Colonic mucosa (tissue), 4 donors: ENCODE measurements at regions not wholly inside any gene's neighbourhood (a gene's known extent, or its start where the extent isn't known, plus 50 kb on each side); places are given as distances from the start of the nearest gene placed in this dataset.
A peak's percentile ranks its signal among the peaks of the same experiment; 100 is the strongest.

Experiments
- DNase-seq: peaks from one replicate; pipeline ENCODE4 v3.0.0-alpha.2; 2020
- H3K27ac ChIP-seq: fragments of 200-600 bp; one replicate; pipeline ENCODE4 v1.8.0; 2021
- H3K27me3 ChIP-seq: fragments of 200-600 bp; one replicate; pipeline ENCODE4 v1.8.0; 2021
- H3K36me3 ChIP-seq: fragments of 200-600 bp; one replicate; pipeline ENCODE4 v1.8.0; 2021
- H3K4me1 ChIP-seq: fragments of 200-600 bp; one replicate; pipeline ENCODE4 v1.8.0; 2021; ENCODE audit warnings: mild to moderate bottlenecking
- H3K4me3 ChIP-seq: fragments of 200-600 bp; one replicate; pipeline ENCODE4 v1.8.0; 2021
- H3K9ac ChIP-seq, 2 donors: one replicate each; pipeline ENCODE4 v1.7.0; 2013; ENCODE audit warnings: control low read depth in 2 of 2, low read depth in 2 of 2, low read length in 2 of 2
- H3K9me3 ChIP-seq: fragments of 200-600 bp; one replicate; pipeline ENCODE4 v1.8.0; 2021
- intact Hi-C: fragments of 100-400 bp; cut with DNase I; formaldehyde crosslinking; loops from one replicate; pipeline ENCODE4 v1.14.1; 2022
- TF ChIP-seq, protein P1 (sequence below): fragments of 200-600 bp; IDR thresholded peaks from one replicate; pipeline ENCODE4 v1.8.0; 2022; ENCODE audit warnings: antibody characterized with exemption, mild to moderate bottlenecking
- donor health status: healthy.
- donor health status: DM: no; HTN: no; CAD: no.
- donor health status: DM: no; HTN: no; CAD: no.

DNA sequence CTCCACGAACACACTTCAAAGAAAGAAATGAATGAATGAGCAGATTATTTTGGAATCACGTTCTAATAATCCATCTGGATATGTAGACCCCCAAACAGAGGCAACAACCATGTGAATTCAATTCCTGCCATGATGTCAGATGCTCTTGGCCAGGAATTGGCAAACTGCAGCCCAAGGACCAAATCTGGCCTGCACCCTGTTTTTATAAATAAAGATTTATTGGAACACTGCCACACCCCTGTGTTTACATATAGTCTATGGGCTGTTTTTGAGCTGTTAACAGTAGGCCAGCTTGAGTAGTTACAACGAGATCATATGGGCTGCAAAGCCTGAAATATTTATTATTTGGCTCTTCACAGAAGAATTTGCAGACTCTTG lies 336.0 kb upstream of the ZFHX3 start:
- no peak for DNase-seq
- H3K9me3 ChIP-seq = no peaks in the 10 kb centered on the region
- no peak overlapping the region for H3K27ac ChIP-seq
- no peaks in the 10 kb centered on the region for H3K36me3 ChIP-seq
- intact Hi-C loops = no loop called here
- H3K4me1 ChIP-seq = no peaks in the 10 kb centered on the region
- no peak overlapping the region for H3K9ac ChIP-seq
- no peaks in the 10 kb centered on the region for H3K27me3 ChIP-seq
- H3K4me3 ChIP-seq = no peak overlapping the region
- TF ChIP-seq, protein P1, sequence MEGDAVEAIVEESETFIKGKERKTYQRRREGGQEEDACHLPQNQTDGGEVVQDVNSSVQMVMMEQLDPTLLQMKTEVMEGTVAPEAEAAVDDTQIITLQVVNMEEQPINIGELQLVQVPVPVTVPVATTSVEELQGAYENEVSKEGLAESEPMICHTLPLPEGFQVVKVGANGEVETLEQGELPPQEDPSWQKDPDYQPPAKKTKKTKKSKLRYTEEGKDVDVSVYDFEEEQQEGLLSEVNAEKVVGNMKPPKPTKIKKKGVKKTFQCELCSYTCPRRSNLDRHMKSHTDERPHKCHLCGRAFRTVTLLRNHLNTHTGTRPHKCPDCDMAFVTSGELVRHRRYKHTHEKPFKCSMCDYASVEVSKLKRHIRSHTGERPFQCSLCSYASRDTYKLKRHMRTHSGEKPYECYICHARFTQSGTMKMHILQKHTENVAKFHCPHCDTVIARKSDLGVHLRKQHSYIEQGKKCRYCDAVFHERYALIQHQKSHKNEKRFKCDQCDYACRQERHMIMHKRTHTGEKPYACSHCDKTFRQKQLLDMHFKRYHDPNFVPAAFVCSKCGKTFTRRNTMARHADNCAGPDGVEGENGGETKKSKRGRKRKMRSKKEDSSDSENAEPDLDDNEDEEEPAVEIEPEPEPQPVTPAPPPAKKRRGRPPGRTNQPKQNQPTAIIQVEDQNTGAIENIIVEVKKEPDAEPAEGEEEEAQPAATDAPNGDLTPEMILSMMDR = no peak

DNA sequence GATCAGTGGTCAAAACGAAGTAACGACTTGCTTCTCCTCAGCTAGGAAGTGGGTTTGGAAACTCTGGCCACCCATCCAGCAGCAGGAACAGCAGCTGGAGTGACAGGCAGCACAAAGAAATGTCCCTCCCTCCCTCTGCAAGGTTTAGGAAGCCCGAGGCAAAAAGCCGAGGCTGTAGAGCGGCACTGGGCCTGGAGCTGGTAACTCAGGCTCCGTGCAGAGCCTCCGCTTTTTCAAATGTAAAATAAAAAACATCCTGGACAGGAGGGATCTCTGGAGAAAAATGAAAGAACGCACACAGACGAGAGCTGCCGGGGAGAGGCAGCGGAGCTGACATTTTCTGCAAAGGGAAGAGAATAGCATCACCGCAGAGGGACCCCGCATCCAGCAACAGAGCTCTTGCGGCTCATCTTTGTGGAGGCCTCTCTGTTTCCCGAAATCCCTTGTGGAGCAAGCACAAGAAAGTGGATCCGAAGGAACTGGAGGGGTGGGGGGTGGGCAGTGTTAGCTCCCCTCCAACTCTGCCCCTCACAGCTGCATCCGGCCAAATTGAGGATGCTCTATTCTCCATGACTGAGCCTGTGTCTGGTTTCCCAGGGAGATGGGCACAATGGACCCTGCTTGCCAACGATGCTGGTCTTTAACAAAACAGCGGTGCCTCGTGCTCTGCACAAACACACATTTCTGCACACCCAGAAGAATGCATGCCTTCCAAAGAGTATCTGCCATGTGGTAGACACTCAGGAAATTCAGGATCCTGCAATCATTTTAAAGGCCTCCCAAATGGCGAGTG lies 335.5 kb upstream of the ZFHX3 start:
- no peaks in the 10 kb centered on the region for H3K36me3 ChIP-seq
- H3K27me3 ChIP-seq = no peaks in the 10 kb centered on the region
- intact Hi-C loops = no loop called here
- no peak for DNase-seq
- no peak overlapping the region for H3K9ac ChIP-seq
- no peak overlapping the region for H3K4me3 ChIP-seq
- no peak overlapping the region for H3K27ac ChIP-seq
- no peaks in the 10 kb centered on the region for H3K4me1 ChIP-seq
- TF ChIP-seq, protein P1 = no peak
- no peaks in the 10 kb centered on the region for H3K9me3 ChIP-seq

DNA sequence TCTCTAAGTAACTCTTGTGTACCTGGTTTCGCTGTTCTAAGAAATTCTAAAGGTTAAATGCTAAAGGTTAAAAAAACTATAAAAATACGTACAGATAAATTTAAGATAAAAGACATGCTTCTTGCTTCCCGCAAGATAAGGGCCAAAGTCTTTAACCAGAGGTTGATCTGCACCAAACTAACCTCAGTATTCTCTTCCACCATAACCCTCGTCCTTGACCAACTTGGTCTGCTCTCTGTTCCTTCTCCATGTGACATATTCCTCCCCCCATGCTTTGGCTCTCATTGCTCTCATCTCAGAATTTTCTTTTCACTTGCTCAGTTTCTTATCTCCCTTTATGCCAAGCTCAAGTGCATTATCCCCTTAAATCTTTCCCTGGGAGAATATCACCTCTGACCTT lies 330.5 kb upstream of the ZFHX3 start:
- Histone ChIP-seq H3K4me1 (no peaks in the 10 kb centered on the region), H3K27me3 (no peaks in the 10 kb centered on the region), H3K9ac (no peak overlapping the region), H3K36me3 (no peaks in the 10 kb centered on the region), H3K4me3 (no peak overlapping the region), H3K27ac (no peak overlapping the region), H3K9me3 (no peaks in the 10 kb centered on the region)
- TF ChIP-seq, protein P1 = no peak
- intact Hi-C loops = no loop called here
- DNase-seq = no peak

GRCh38 chr16:73371584-73372319 lies 323.8 kb upstream of the ZFHX3 start:
- Histone ChIP-seq H3K4me3 (no peak overlapping the region), H3K27ac (peak overlapping the region; percentile 29), H3K27me3 (no peaks in the 10 kb centered on the region), H3K9ac (no peak overlapping the region), H3K36me3 (no peaks in the 10 kb centered on the region), H3K4me1 (no peaks in the 10 kb centered on the region), H3K9me3 (no peaks in the 10 kb centered on the region)
- intact Hi-C loops = no loop called here
- TF ChIP-seq, protein P1 = no peak
- peak; percentile 19 for DNase-seq

DNA sequence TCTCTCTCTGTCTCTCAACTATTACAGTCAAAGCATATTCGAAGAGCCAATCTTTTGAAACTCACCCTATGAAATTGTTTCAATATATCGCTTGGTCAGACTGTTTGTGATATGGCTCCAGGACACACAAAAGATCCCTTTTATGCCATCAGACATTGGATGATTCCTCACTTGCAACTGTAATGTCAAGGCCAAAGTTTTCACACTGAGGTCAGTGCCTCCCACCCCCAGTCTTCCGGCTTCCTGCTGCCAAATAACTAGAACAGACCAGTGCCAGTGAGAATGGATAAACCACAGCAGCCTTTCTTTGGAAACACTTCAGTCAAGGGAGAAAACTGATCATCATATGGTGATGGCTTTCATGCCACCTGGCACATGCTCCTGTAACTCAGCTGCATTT lies 321.9 kb upstream of the ZFHX3 start:
- Histone ChIP-seq H3K9ac (no peak overlapping the region), H3K9me3 (no peaks in the 10 kb centered on the region), H3K4me3 (no peak overlapping the region), H3K27me3 (no peaks in the 10 kb centered on the region), H3K27ac (no peak overlapping the region), H3K4me1 (no peaks in the 10 kb centered on the region), H3K36me3 (no peaks in the 10 kb centered on the region)
- no peak for DNase-seq
- intact Hi-C loops = no loop called here
- TF ChIP-seq, protein P1 = no peak
